GM13977 (cell line): ENCODE measurements at regions not wholly inside any gene's neighbourhood (a gene's known extent, or its start where the extent isn't known, plus 50 kb on each side); places are given as distances from the start of the nearest gene placed in this dataset.

Experiments used
- DNase-seq: peaks from one replicate; pipeline ENCODE4 v3.0.0; 2012; ENCODE audit warnings: low spot score
- in situ Hi-C: fragments of 300-500 bp; cut with MboI; formaldehyde crosslinking; loops from one replicate; pipeline ENCODE4 v1.12.0; 2022; ENCODE audit warnings: low sequenced_read_pairs, low pct_unique_long_range_greater_than_20kb, mixed read lengths, inconsistent platforms; ENCODE audit not compliant: unreplicated experiment
- TF ChIP-seq, protein P1 (sequence below): IDR thresholded peaks from 2 replicates; pipeline ENCODE4 v1.5.1; 2012; ENCODE audit warnings: mild to moderate bottlenecking, control low read depth; ENCODE audit not compliant: insufficient read depth; ENCODE audit errors: extremely low read depth, missing control alignments

DNA sequence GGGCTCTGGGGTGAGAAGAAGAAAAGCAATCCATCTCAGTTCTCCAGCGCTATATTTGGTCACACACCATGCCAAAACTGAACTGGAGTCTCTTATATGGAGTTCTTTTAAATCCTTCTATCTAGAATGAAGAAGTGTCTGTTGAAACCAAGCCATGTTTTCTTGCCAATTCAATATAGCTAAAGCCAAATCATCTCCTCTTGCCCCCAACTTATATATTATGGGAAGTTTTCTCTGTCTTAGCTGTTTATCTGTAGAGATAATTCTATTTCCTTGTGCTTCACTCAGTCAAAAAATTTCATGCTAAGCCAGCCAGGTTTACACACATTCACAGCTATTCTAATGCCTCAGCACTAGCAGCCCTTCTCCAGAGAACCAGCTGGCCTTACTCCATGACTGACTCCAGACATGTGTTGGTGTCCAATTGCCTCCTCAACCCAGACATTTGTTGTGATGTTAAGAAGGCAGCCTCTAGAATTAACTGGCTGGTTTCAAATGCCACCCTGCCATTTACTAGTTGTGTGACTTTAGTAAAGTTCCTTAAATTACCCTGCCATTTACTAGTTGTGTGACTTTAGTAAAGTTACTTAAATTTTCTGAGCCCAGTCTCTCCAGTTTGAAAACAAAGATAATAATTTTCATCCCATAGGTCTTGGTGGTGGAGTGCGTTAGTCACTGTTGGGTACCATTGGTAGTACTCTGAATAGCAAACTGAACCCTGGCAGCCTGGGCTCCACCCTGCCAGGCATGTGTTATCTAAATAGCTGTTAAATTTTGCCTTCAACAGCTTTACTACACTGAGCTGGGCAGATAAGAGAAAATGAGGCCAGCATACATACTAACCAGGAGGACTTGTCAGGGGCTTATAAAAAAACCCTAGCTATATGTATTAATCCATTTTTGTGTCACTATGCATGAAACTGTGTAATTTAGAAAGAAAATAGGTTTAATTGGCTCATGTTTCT, 525.1 kb downstream of the LMO7 start:
- TF ChIP-seq, protein P1, sequence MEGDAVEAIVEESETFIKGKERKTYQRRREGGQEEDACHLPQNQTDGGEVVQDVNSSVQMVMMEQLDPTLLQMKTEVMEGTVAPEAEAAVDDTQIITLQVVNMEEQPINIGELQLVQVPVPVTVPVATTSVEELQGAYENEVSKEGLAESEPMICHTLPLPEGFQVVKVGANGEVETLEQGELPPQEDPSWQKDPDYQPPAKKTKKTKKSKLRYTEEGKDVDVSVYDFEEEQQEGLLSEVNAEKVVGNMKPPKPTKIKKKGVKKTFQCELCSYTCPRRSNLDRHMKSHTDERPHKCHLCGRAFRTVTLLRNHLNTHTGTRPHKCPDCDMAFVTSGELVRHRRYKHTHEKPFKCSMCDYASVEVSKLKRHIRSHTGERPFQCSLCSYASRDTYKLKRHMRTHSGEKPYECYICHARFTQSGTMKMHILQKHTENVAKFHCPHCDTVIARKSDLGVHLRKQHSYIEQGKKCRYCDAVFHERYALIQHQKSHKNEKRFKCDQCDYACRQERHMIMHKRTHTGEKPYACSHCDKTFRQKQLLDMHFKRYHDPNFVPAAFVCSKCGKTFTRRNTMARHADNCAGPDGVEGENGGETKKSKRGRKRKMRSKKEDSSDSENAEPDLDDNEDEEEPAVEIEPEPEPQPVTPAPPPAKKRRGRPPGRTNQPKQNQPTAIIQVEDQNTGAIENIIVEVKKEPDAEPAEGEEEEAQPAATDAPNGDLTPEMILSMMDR, result no peak
- in situ Hi-C loops, result no loop called here
- DNase-seq, result no peak

DNA sequence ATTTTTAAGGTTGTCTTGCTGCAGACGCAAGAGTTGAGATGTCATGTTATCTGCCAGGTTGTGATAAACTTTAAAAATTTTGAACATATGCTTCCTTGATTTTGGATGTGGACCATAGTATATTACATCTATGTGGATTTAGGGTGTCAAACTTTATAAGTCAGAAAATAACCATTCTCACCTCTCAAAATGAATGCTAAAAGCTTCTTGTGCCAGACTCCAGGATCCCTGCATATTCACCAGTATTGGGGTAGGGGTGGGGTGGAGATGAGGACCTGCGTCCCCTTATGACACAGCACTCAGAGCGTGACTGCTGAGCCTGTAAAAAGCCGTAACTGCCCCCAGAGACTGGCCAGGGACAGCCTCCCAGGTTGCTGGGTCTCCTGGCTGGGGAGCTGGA, 524.4 kb downstream of the LMO7 start:
- TF ChIP-seq, protein P1, result no peak
- in situ Hi-C loops, result no loop called here
- no peak for DNase-seq

DNA sequence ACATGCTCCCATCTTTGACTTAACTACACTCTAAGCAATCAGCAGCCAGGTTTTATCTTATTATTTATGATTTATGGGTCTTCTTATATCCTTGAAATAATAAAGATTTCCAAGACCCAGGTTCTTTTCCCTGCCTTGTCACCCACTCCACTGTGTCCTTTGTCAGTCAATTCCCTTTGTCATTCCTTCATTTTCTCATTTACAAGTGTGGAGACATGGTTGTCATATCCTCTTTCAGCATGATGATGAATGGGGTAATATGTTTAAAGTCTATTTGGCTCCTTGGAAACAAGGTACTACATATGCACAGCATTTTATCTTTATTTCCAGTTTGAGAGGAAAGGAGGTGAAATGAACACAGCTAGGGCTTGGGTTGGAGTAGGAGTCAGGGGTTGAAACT, 521.8 kb downstream of the LMO7 start:
- TF ChIP-seq, protein P1, result no peak
- no peak for DNase-seq
- in situ Hi-C loops, result no loop called here

DNA sequence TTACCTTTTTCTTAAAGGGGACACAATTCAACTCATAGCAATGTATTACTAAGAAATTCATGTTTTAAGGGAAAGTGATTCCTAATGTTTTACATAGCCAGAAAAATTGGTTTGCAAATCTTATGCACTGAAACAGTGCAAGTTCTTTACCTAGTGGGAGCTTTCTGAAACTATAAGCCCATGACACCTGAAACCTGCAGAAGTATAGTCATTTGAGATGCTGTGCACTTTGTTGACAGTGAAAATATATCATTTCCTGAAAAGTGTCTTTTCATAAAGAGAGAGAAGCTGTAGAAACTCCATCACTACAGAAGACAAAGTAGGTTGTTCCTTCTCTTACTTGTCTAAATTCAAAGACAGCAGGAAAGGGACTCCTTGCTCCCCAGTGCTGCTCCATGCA, 517.1 kb downstream of the LMO7 start:
- in situ Hi-C loops, result no loop called here
- DNase-seq, result no peak
- TF ChIP-seq, protein P1, result no peak

DNA sequence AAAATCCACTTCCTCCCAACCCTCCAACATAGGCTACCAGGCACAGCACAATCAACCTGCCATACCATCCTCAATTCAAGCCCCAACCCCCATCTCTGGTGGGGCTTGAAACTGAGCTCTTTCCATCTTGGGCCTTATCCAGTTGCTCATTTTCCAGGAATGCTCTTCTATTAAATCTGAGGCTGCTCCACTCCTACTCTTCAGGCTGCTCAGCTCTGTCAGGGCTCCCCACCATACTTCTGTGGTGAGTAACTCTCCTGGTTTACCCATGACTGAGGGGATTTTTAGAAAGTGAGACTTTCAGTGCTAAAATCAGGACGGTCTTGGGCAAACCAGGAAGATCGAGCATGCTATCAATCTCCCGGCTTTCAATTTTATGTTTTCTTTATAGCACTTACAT, 512.8 kb downstream of the LMO7 start:
- TF ChIP-seq, protein P1, result no peak
- no peak for DNase-seq
- in situ Hi-C loops, result no loop called here

DNA sequence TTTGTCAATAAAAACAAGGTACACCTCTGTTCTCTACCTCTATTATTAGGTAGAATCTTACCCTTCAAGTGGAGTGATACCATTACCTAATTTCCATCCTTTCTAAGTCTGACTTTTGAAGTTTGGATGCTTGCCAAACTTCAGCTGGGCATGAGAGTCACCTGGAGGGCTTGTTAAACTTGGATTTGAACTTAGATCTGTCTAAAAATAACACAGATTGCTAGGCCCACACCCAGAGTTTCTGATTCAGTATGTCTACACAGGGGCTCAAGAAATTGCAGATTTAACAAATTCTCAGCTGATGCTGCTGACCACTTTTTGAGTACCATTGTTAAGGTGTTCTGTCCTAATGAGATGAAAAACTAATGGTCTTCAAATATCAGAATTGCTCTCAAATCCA, 512.2 kb downstream of the LMO7 start:
- DNase-seq, result no peak
- in situ Hi-C loops, result no loop called here
- TF ChIP-seq, protein P1, result no peak
